Common myeloid progenitor, CD34-positive (primary cell): ENCODE measurements at regions not wholly inside any gene's neighbourhood (a gene's known extent, or its start where the extent isn't known, plus 50 kb on each side); places are given as distances from the start of the nearest gene placed in this dataset.

Experiments
- CTCF ChIA-PET: fragments of 350-600 bp; sonication (Branson Sonifier 250); formaldehyde crosslinking; loops from one replicate; lab custom pipeline; 2021; ENCODE audit warnings: antibody characterized with exemption; lab: Charles Lee
- POLR2A ChIA-PET: fragments of 350-600 bp; sonication (Branson Sonifier 250); formaldehyde crosslinking; loops from one replicate; lab custom pipeline; 2021; ENCODE audit warnings: antibody characterized with exemption; lab: Charles Lee
- DNase-seq, 3 donors: peaks; one replicate each; pipeline versions ENCODE4 v3.0.0 to v3.0.0-alpha.2; 2013
- H3K27ac ChIP-seq, 2 experiments: 1 replicate in 1 of 2; 2 replicates in 1 of 2; pipeline ENCODE4 v1.7.0; 2013; ENCODE audit warnings: inconsistent platforms in 2 of 2, low read length in 2 of 2, mild to moderate bottlenecking in 2 of 2, low read depth in 1 of 2, moderate library complexity in 1 of 2; ENCODE audit not compliant: severe bottlenecking in 2 of 2, insufficient read depth in 1 of 2, poor library complexity in 1 of 2
- H3K27me3 ChIP-seq, 5 experiments: replicated peaks in 2 of 5; 1 replicate in 3 of 5; 2 replicates in 2 of 5; pipeline versions ENCODE4 v1.6.1 to v1.7.0; 2013; ENCODE audit warnings: low read length in 4 of 5, mild to moderate bottlenecking in 2 of 5, moderate library complexity in 2 of 5, inconsistent platforms in 1 of 5; ENCODE audit not compliant: insufficient read depth in 5 of 5, control insufficient read depth in 4 of 5
- H3K36me3 ChIP-seq, 4 experiments: 1 replicate in 2 of 4; 2 replicates in 2 of 4; pipeline versions ENCODE4 v1.6.1 to v1.7.0; 2013; ENCODE audit warnings: low read length in 3 of 4, control low read depth in 1 of 4, mild to moderate bottlenecking in 1 of 4; ENCODE audit not compliant: control insufficient read depth in 4 of 4, insufficient read depth in 4 of 4
- H3K4me1 ChIP-seq, 4 experiments: 1 replicate in 3 of 4; 2 replicates in 1 of 4; pipeline versions ENCODE4 v1.6.1 to v1.7.1; 2013; ENCODE audit warnings: low read length in 3 of 4, mild to moderate bottlenecking in 3 of 4, control low read depth in 1 of 4, inconsistent platforms in 1 of 4, moderate library complexity in 1 of 4; ENCODE audit not compliant: control insufficient read depth in 4 of 4, insufficient read depth in 4 of 4; ENCODE audit errors: control extremely low read depth in 1 of 4
- H3K4me3 ChIP-seq, 7 experiments: 1 replicate in 4 of 7; 2 replicates in 3 of 7; pipeline versions ENCODE4 v1.5.1 to v1.7.0; 2013; ENCODE audit warnings: mild to moderate bottlenecking in 7 of 7, low read length in 6 of 7, moderate library complexity in 6 of 7, inconsistent platforms in 2 of 7, low read depth in 2 of 7, control low read depth in 1 of 7; ENCODE audit not compliant: insufficient read depth in 4 of 7, control insufficient read depth in 1 of 7; ENCODE audit errors: extremely low read depth in 1 of 7
- H3K9me3 ChIP-seq, 5 experiments: 1 replicate in 4 of 5; 2 replicates in 1 of 5; pipeline versions ENCODE4 v1.6.1 to v1.7.1; 2013; ENCODE audit warnings: low read length in 4 of 5, mild to moderate bottlenecking in 2 of 5, inconsistent platforms in 1 of 5, low read depth in 1 of 5, moderate library complexity in 1 of 5; ENCODE audit not compliant: control insufficient read depth in 4 of 5, insufficient read depth in 2 of 5; ENCODE audit errors: control extremely low read depth in 1 of 5
- WGBS: methylation state at CpG from one replicate; pipeline ENCODE4 v1.1.5; 2013; ENCODE audit not compliant: insufficient coverage; 5-methylcytosine and 5-hydroxymethylcytosine counted together

GRCh38 chr9:38342532-38342931 is 50.0 kb upstream of the ALDH1B1 start:
- POLR2A ChIA-PET = no interaction called here
- WGBS = 52% methylated on average over 3 of the region's 3 CpGs
- CTCF ChIA-PET = interaction anchor here (0.6 to 2.2 kb wide), 2 partner anchors 9 to 12 kb away, joined by 3 to 7 read pairs; no protein-coding TSS in a partner anchor
- H3K36me3 ChIP-seq = no peaks in the 10 kb centered on the region
- no peaks in the 10 kb centered on the region for H3K27me3 ChIP-seq
- H3K4me3 ChIP-seq = no peak overlapping the region
- H3K4me1 ChIP-seq = peaks cover 0 to 5% (median 0%) of the 10 kb centered on the region in 4 experiments
- DNase-seq = no peak
- no peak overlapping the region for H3K27ac ChIP-seq
- H3K9me3 ChIP-seq = no peaks in the 10 kb centered on the region

GRCh38 chr9:38342096-38342495 is 50.4 kb upstream of the ALDH1B1 start:
- Histone ChIP-seq H3K4me3 (no peak overlapping the region), H3K27me3 (no peaks in the 10 kb centered on the region), H3K27ac (no peak overlapping the region), H3K4me1 (peaks cover 0 to 5% (median 0%) of the 10 kb centered on the region in 4 experiments), H3K9me3 (no peaks in the 10 kb centered on the region), H3K36me3 (no peaks in the 10 kb centered on the region)
- no peak for DNase-seq
- WGBS = 97% methylated on average over 4 of the region's 4 CpGs
- POLR2A ChIA-PET = no interaction called here
- CTCF ChIA-PET = no interaction called here

GRCh38 chr9:38339496-38339895 is 53.0 kb upstream of the ALDH1B1 start:
- Histone ChIP-seq H3K36me3 (no peaks in the 10 kb centered on the region), H3K9me3 (no peaks in the 10 kb centered on the region), H3K27me3 (no peaks in the 10 kb centered on the region), H3K4me1 (peaks cover 0 to 5% (median 0%) of the 10 kb centered on the region in 4 experiments), H3K27ac (no peak overlapping the region), H3K4me3 (no peak overlapping the region)
- POLR2A ChIA-PET = no interaction called here
- CTCF ChIA-PET = interaction anchor here (1.3 kb wide), 1 partner anchor 423 kb away, joined by 4 read pairs; no protein-coding TSS in a partner anchor
- 100% methylated on average over 2 of the region's 2 CpGs for WGBS
- no peak for DNase-seq

- Histone ChIP-seq H3K36me3 (no peaks in the 10 kb centered on the region), H3K27ac (no peak overlapping the region), H3K27me3 (no peaks in the 10 kb centered on the region), H3K4me3 (no peak overlapping the region), H3K4me1 (peaks cover 0 to 5% (median 0%) of the 10 kb centered on the region in 4 experiments), H3K9me3 (no peaks in the 10 kb centered on the region)
- DNase-seq = peak in 2 of 3 donors; percentile 38 to 55
- 28% methylated on average over 3 of the region's 3 CpGs for WGBS
- CTCF ChIA-PET = interaction anchor here (1.3 kb wide), 1 partner anchor 423 kb away, joined by 4 read pairs; no protein-coding TSS in a partner anchor
- POLR2A ChIA-PET = no interaction called here
Observed at GRCh38 chr9:38339087-38339486, 53.4 kb upstream of the ALDH1B1 start.

GRCh38 chr9:38338342-38339018 is 54.0 kb upstream of the ALDH1B1 start:
- CTCF ChIA-PET = interaction anchor here (1.3 kb wide), 1 partner anchor 422 kb away, joined by 4 read pairs; no protein-coding TSS in a partner anchor

GRCh38 chr9:38337706-38338264 is 54.7 kb upstream of the ALDH1B1 start:
- Histone ChIP-seq H3K9me3 (no peaks in the 10 kb centered on the region), H3K4me1 (peaks cover 0 to 5% (median 0%) of the 10 kb centered on the region in 4 experiments), H3K27ac (no peak overlapping the region), H3K36me3 (no peaks in the 10 kb centered on the region), H3K27me3 (no peaks in the 10 kb centered on the region), H3K4me3 (no peak overlapping the region)
- CTCF ChIA-PET = interaction anchor here (1.3 kb wide), 1 partner anchor 422 kb away, joined by 4 read pairs; no protein-coding TSS in a partner anchor
- 96% methylated on average over 8 of the region's 9 CpGs for WGBS
- POLR2A ChIA-PET = no interaction called here
- DNase-seq = no peak

More at GRCh38 chr9:38338342-38339018, 54.0 kb upstream of the ALDH1B1 start:
- POLR2A ChIA-PET = no interaction called here
- no peaks in the 10 kb centered on the region for H3K27me3 ChIP-seq
- no peak overlapping the region for H3K27ac ChIP-seq
- WGBS = 100% methylated on average over 4 of the region's 5 CpGs
- H3K9me3 ChIP-seq = no peaks in the 10 kb centered on the region
- no peak overlapping the region for H3K4me3 ChIP-seq
- no peak for DNase-seq
- no peaks in the 10 kb centered on the region for H3K36me3 ChIP-seq
- peaks cover 0 to 5% (median 0%) of the 10 kb centered on the region in 4 experiments for H3K4me1 ChIP-seq

GRCh38 chr9:38337181-38337580 is 55.3 kb upstream of the ALDH1B1 start:
- H3K27me3 ChIP-seq = no peaks in the 10 kb centered on the region

More at GRCh38 chr9:38337181-38337580, 55.3 kb upstream of the ALDH1B1 start:
- H3K9me3 ChIP-seq = no peaks in the 10 kb centered on the region
- no peak for DNase-seq
- CTCF ChIA-PET = no interaction called here
- POLR2A ChIA-PET = no interaction called here
- peaks cover 0 to 5% (median 0%) of the 10 kb centered on the region in 4 experiments for H3K4me1 ChIP-seq
- no peaks in the 10 kb centered on the region for H3K36me3 ChIP-seq
- H3K27ac ChIP-seq = no peak overlapping the region
- H3K4me3 ChIP-seq = no peak overlapping the region
- WGBS = 98% methylated on average over 6 of the region's 7 CpGs
